GM12892 (cell line): ENCODE measurements at regions not wholly inside any gene's neighbourhood (a gene's known extent, or its start where the extent isn't known, plus 50 kb on each side); places are given as distances from the start of the nearest gene placed in this dataset.

Source experiments
- POLR2A ChIP-seq: IDR thresholded peaks from 2 replicates; pipeline ENCODE4 v1.6.1; 2011; ENCODE audit warnings: low read depth, low read length, control low read depth
- POLR2AphosphoS5 ChIP-seq: IDR thresholded peaks from 2 replicates; pipeline ENCODE4 v1.6.1; 2011; ENCODE audit warnings: low read depth, low read length, control low read depth

- TF ChIP-seq POLR2A (no peak), POLR2AphosphoS5 (no peak)
These were observed 351.3 kb downstream of the SLC7A11 start for GRCh38 chr4:137890812-137891211.
